ENCODE measurements at regions not wholly inside any gene's neighbourhood (a gene's known extent, or its start where the extent isn't known, plus 50 kb on each side); places are given as distances from the start of the nearest gene placed in this dataset.

DNA sequence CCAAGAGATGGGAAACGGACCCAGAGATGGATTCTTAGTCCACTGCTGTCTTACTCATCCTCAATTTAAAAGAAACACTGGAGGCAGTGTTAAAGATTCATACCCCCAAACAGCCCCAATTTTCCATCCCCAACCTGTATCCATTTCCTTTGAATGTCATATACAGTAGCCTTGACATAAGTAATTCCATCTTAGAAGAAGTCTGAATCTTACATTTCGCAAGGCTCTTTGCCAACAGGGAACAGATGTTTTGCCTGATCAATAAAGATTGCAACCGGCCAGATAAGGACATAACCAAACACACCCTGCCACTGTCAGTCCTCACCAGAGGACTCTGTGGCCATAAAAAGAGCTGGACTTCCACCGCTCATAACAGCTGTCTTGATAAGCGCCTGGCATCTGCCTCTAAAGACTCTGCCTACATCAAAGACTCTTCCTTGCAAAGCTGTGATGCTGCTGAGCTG is 59.0 kb upstream of the MED9 start:
- TF ChIP-seq, protein P1, sequence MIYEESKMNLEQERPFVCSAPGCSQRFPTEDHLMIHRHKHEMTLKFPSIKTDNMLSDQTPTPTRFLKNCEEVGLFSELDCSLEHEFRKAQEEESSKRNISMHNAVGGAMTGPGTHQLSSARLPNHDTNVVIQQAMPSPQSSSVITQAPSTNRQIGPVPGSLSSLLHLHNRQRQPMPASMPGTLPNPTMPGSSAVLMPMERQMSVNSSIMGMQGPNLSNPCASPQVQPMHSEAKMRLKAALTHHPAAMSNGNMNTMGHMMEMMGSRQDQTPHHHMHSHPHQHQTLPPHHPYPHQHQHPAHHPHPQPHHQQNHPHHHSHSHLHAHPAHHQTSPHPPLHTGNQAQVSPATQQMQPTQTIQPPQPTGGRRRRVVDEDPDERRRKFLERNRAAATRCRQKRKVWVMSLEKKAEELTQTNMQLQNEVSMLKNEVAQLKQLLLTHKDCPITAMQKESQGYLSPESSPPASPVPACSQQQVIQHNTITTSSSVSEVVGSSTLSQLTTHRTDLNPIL (CRISPR knock-in tag; IDR thresholded peaks at IDR 0.05; ENCODE audit: low read depth): no peak
- no peak for TF ChIP-seq ZFP3 (CRISPR knock-in tag; IDR thresholded peaks at IDR 0.05)
- TF ChIP-seq TOX (CRISPR knock-in tag; IDR thresholded peaks at IDR 0.05; ENCODE audit: borderline replicate concordance): no peak
- TF ChIP-seq RARB (CRISPR knock-in tag; IDR thresholded peaks at IDR 0.05): no peak
- TF ChIP-seq ZFP30 (CRISPR knock-in tag; IDR thresholded peaks at IDR 0.05): no peak
- TF ChIP-seq, protein P2, sequence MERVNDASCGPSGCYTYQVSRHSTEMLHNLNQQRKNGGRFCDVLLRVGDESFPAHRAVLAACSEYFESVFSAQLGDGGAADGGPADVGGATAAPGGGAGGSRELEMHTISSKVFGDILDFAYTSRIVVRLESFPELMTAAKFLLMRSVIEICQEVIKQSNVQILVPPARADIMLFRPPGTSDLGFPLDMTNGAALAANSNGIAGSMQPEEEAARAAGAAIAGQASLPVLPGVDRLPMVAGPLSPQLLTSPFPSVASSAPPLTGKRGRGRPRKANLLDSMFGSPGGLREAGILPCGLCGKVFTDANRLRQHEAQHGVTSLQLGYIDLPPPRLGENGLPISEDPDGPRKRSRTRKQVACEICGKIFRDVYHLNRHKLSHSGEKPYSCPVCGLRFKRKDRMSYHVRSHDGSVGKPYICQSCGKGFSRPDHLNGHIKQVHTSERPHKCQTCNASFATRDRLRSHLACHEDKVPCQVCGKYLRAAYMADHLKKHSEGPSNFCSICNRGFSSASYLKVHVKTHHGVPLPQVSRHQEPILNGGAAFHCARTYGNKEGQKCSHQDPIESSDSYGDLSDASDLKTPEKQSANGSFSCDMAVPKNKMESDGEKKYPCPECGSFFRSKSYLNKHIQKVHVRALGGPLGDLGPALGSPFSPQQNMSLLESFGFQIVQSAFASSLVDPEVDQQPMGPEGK (CRISPR knock-in tag; IDR thresholded peaks at IDR 0.05; ENCODE audit: borderline replicate concordance): no peak
- TF ChIP-seq TCF4 (CRISPR knock-in tag; IDR thresholded peaks at IDR 0.05; ENCODE audit: borderline replicate concordance): no peak
- TF ChIP-seq BACH2 (CRISPR knock-in tag; IDR thresholded peaks at IDR 0.05; ENCODE audit: borderline replicate concordance): no peak
- no peak for TF ChIP-seq PPARA (CRISPR knock-in tag; IDR thresholded peaks at IDR 0.05; ENCODE audit: borderline replicate concordance)
- no peak for TF ChIP-seq ZNF8 (CRISPR knock-in tag; IDR thresholded peaks at IDR 0.05)
- TF ChIP-seq ARNTL (CRISPR knock-in tag; IDR thresholded peaks at IDR 0.05; ENCODE audit: borderline replicate concordance, low read depth): no peak
